ENCODE measurements at regions not wholly inside any gene's neighbourhood (a gene's known extent, or its start where the extent isn't known, plus 50 kb on each side); places are given as distances from the start of the nearest gene placed in this dataset.

DNA sequence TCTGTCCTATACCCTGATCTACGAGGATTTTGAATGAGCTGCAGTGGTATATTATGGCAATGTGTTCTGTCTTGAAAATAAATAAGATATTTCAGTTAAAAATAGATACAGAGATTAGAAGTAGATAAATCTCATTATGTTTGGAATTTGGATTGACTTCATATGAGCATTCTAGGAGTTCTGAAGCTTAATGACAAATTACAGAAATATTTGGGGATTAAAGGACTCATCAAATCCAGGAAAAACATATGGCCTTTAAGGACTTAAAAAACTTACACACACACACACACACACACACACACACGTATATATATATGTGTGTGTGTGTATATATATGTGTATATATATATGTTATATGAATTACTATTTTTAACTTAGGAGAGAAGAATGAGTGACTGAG lies 446.9 kb upstream of the CD180 start:
- TF ChIP-seq, protein P1, sequence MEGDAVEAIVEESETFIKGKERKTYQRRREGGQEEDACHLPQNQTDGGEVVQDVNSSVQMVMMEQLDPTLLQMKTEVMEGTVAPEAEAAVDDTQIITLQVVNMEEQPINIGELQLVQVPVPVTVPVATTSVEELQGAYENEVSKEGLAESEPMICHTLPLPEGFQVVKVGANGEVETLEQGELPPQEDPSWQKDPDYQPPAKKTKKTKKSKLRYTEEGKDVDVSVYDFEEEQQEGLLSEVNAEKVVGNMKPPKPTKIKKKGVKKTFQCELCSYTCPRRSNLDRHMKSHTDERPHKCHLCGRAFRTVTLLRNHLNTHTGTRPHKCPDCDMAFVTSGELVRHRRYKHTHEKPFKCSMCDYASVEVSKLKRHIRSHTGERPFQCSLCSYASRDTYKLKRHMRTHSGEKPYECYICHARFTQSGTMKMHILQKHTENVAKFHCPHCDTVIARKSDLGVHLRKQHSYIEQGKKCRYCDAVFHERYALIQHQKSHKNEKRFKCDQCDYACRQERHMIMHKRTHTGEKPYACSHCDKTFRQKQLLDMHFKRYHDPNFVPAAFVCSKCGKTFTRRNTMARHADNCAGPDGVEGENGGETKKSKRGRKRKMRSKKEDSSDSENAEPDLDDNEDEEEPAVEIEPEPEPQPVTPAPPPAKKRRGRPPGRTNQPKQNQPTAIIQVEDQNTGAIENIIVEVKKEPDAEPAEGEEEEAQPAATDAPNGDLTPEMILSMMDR (IDR thresholded peaks at IDR 0.05): no peak
- TF ChIP-seq POLR2A (IDR thresholded peaks at IDR 0.05): no peak

Data from uterus (tissue), 2 donors.